Brain microvascular endothelial cell (primary cell): ENCODE measurements at regions not wholly inside any gene's neighbourhood (a gene's known extent, or its start where the extent isn't known, plus 50 kb on each side); places are given as distances from the start of the nearest gene placed in this dataset.

Experiments used
- DNase-seq: peaks from one replicate; pipeline ENCODE4 v3.0.0-alpha.2; 2020
- H3K27ac ChIP-seq: fragments of 250-450 bp; sonication (Bioruptor Pico); 2 replicates; pipeline ENCODE4 v1.5.1; 2020; ENCODE audit warnings: mild to moderate bottlenecking, moderate library complexity
- H3K27me3 ChIP-seq: fragments of 250-450 bp; sonication (Bioruptor Pico); replicated peaks from 2 replicates; pipeline ENCODE4 v1.5.1; 2020; ENCODE audit warnings: mild to moderate bottlenecking
- H3K36me3 ChIP-seq: fragments of 250-450 bp; sonication (Bioruptor Pico); replicated peaks from 2 replicates; pipeline ENCODE4 v1.5.1; 2020; ENCODE audit warnings: mild to moderate bottlenecking
- H3K4me3 ChIP-seq: 2 replicates; pipeline ENCODE4 v1.5.1; 2011; ENCODE audit warnings: low read depth, mild to moderate bottlenecking, control low read depth, low read length, moderate library complexity
- CTCF ChIP-seq: IDR thresholded peaks from 2 replicates; pipeline ENCODE4 v1.5.1; 2011; ENCODE audit warnings: low read depth, mild to moderate bottlenecking, moderate library complexity, low read length, control low read depth, inconsistent platforms; ENCODE audit errors: missing control alignments
- in situ Hi-C: cut with HindIII; loops from 2 replicates; pipeline ENCODE4 v1.10.0; 2017; ENCODE audit warnings: low sequenced_read_pairs, low pct_ligation_motif_present

GRCh38 chr4:189445613-189446012 lies 495.1 kb upstream of the FRG1 start:
- Histone ChIP-seq H3K27me3 (no peaks in the 10 kb centered on the region), H3K4me3 (no peak overlapping the region), H3K36me3 (no peaks in the 10 kb centered on the region), H3K27ac (no peak overlapping the region)
- TF ChIP-seq CTCF: no peak
- DNase-seq: no peak
- in situ Hi-C loops: no loop called here

GRCh38 chr4:189463734-189464133 lies 476.9 kb upstream of the FRG1 start:
- no peak for DNase-seq
- Histone ChIP-seq H3K4me3 (no peak overlapping the region), H3K27ac (no peak overlapping the region), H3K36me3 (no peaks in the 10 kb centered on the region), H3K27me3 (no peaks in the 10 kb centered on the region)
- in situ Hi-C loops: no loop called here
- no peak for TF ChIP-seq CTCF

GRCh38 chr4:189494407-189494806 lies 446.3 kb upstream of the FRG1 start:
- no peaks in the 10 kb centered on the region for H3K27me3 ChIP-seq
- in situ Hi-C loops: no loop called here
- no peak overlapping the region for H3K27ac ChIP-seq
- DNase-seq: no peak
- no peak overlapping the region for H3K4me3 ChIP-seq
- TF ChIP-seq CTCF: no peak
- no peaks in the 10 kb centered on the region for H3K36me3 ChIP-seq

- TF ChIP-seq CTCF: no peak
Observed at GRCh38 chr4:189497516-189497915, 443.2 kb upstream of the FRG1 start.

GRCh38 chr4:189497996-189498395 lies 442.7 kb upstream of the FRG1 start:
- no peak for TF ChIP-seq CTCF

More at GRCh38 chr4:189497516-189497915, 443.2 kb upstream of the FRG1 start:
- DNase-seq: no peak
- Histone ChIP-seq H3K4me3 (no peak overlapping the region), H3K27me3 (no peaks in the 10 kb centered on the region), H3K27ac (no peak overlapping the region), H3K36me3 (no peaks in the 10 kb centered on the region)
- in situ Hi-C loops: no loop called here

GRCh38 chr4:189498457-189498856 lies 442.2 kb upstream of the FRG1 start:
- Histone ChIP-seq H3K27me3 (no peaks in the 10 kb centered on the region), H3K36me3 (no peaks in the 10 kb centered on the region), H3K4me3 (no peak overlapping the region), H3K27ac (no peak overlapping the region)
- no peak for TF ChIP-seq CTCF
- in situ Hi-C loops: no loop called here
- no peak for DNase-seq

More at GRCh38 chr4:189497996-189498395, 442.7 kb upstream of the FRG1 start:
- no peaks in the 10 kb centered on the region for H3K36me3 ChIP-seq
- DNase-seq: no peak
- H3K4me3 ChIP-seq: no peak overlapping the region
- in situ Hi-C loops: no loop called here
- no peak overlapping the region for H3K27ac ChIP-seq
- H3K27me3 ChIP-seq: no peaks in the 10 kb centered on the region
